GM12873 (cell line): ENCODE measurements at regions not wholly inside any gene's neighbourhood (a gene's known extent, or its start where the extent isn't known, plus 50 kb on each side); places are given as distances from the start of the nearest gene placed in this dataset.

ENCODE experiments used
- CTCF ChIP-seq: IDR thresholded peaks from 2 replicates; pipeline ENCODE4 v1.5.1; 2012; ENCODE audit warnings: low read depth, mild to moderate bottlenecking, moderate library complexity, low read length, control low read depth; ENCODE audit not compliant: insufficient read depth; ENCODE audit errors: missing control alignments

DNA sequence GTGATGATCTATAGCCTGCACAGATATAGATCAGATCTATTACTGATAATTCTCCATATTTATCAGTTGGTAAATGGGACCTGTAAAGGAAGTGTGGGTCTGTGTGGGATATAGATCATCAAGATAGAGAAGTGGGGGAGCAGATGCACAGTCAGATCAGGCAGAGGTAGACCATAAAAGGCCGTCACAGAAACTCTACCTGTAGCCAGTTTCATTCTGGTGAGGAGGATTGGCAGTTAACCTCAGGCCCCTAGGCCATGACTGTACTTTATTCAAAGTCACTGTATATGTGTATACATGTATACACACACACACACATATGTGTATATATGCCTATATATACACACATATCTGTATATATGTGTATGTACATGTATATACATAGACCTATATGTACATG, 69.1 kb downstream of the ADM start:
- no peak for TF ChIP-seq CTCF

GRCh38 chr11:10374386-10374785, 69.5 kb downstream of the ADM start:
- TF ChIP-seq CTCF = no peak

- TF ChIP-seq CTCF = no peak
Observed at GRCh38 chr11:10375280-10375971, 70.6 kb downstream of the ADM start.

DNA sequence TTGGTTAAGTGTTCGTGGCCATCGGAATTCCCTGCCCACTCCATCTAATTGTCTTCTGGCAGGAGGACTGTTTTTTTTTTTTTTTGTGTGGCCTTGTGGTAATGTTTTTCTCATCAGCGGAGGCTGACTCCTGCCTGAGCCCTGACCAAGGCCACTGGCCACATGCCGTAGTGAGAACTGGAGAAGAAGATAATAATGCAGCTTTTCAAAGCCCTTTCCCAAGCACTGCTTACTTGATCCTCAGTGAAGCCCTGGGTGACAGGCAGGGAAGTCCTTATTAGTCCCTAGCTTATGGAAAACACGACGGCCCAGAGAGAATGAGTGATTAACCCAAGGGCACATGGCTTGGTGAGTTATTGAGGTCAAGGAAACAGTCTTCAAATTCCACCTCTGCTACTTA, 71.2 kb downstream of the ADM start:
- TF ChIP-seq CTCF = no peak

GRCh38 chr11:10377183-10377582, 72.3 kb downstream of the ADM start:
- no peak for TF ChIP-seq CTCF

DNA sequence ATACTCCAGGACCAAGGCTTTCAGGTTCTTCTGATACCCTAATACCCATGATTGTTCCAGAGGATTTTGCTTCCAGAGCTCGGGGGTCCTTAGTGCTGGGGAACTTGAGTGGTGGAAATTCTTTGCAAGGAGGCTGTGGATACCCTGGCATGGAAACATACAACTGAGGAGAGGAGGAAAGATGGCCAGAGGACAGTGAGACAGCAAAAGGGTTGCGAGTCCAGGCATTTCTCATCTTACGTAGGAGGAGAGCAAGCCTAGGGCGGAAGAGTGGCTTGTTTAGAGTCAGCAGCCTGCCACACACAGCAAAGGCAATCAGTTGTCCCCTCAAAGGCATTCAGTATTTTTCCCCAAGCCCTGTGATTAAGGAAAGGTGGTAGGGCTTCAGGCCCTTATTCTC, 73.5 kb downstream of the ADM start:
- TF ChIP-seq CTCF = no peak

DNA sequence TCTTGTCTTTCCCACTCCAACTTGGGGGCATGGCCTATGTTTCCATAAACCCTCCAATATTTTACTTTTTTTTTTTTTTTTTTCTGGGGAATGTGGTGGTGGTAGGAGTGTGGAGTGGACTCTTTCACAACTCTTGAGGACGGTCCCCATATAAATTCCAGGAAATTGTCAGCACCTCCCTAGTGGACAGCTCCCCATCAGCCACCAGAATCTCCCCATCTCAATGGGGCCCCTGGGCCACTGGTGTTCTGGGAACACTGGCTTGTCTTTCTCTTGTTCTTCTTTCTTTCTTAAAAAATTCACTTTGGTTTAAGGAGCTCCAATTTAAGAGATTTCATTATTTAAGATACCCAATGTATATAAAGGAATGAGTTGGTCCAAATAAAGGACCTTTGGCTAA, 74.1 kb downstream of the ADM start:
- no peak for TF ChIP-seq CTCF
